ENCODE measurements at regions not wholly inside any gene's neighbourhood (a gene's known extent, or its start where the extent isn't known, plus 50 kb on each side); places are given as distances from the start of the nearest gene placed in this dataset.
A peak's percentile ranks its signal among the peaks of the same experiment; 100 is the strongest.

DNA sequence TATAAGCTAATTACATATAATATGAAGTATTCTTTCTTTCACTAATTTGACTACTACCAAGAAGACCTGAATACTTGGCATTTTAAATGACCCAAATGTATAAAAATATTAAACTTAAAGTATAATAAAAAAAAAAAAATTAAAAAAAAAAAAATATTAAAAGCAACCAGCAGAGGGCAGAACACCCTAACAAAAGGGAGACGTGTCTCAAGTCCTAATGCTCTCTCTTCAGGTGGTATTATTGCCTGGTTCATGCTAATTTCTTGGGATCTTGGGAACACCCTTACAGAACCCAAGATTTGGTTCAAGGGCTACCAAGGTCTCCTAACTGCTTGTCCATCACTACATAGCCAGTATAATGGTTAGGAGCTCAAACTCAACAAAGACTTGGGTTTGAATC lies 754.8 kb downstream of the RAB28 start:
- no peaks in the 10 kb centered on the region for H3K4me1 ChIP-seq (ENCODE audit: control insufficient read depth in 4 of 4, insufficient read depth in 4 of 4, low read length in 3 of 4)
- peak; percentile 70 for TF ChIP-seq RAD21 (IDR thresholded peaks at IDR 0.05)
- TF ChIP-seq, protein P1, sequence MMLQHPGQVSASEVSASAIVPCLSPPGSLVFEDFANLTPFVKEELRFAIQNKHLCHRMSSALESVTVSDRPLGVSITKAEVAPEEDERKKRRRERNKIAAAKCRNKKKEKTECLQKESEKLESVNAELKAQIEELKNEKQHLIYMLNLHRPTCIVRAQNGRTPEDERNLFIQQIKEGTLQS (IDR thresholded peaks at IDR 0.05) = no peak
- no peak for TF ChIP-seq EGR1 (IDR thresholded peaks at IDR 0.05; ENCODE audit: low read depth in 2 of 2)
- peak; percentile 19 for TF ChIP-seq CTCF (IDR thresholded peaks at IDR 0.05; ENCODE audit: low read depth, low read length, missing input control)
- no peak for TF ChIP-seq JUND (IDR thresholded peaks at IDR 0.05)
- no peaks in the 10 kb centered on the region for H3K36me3 ChIP-seq (ENCODE audit: control insufficient read depth in 4 of 4, insufficient read depth in 3 of 4, low read depth in 1 of 4, low read length in 3 of 4)
- WGBS = 0% methylated on average over 1 of the region's 1 CpG
- H3K27me3 ChIP-seq (ENCODE audit: control insufficient read depth in 4 of 4, insufficient read depth in 4 of 4, low read length in 3 of 4) = peaks cover 0 to 3% (median 0%) of the 10 kb centered on the region in 4 donors
- no peak overlapping the region for H3K9ac ChIP-seq (ENCODE audit: low read depth in 1 of 2, low read length in 2 of 2)
- no peak overlapping the region for H3K4me3 ChIP-seq (ENCODE audit: low read depth in 1 of 3, low read length in 3 of 3)
- no peak for DNase-seq (ENCODE audit: low spot score)
- no peaks in the 10 kb centered on the region for H3K9me3 ChIP-seq (ENCODE audit: control insufficient read depth in 4 of 4, low read length in 3 of 4)
- H3K27ac ChIP-seq (ENCODE audit: low read depth in 1 of 2, low read length in 2 of 2) = no peak overlapping the region

DNA sequence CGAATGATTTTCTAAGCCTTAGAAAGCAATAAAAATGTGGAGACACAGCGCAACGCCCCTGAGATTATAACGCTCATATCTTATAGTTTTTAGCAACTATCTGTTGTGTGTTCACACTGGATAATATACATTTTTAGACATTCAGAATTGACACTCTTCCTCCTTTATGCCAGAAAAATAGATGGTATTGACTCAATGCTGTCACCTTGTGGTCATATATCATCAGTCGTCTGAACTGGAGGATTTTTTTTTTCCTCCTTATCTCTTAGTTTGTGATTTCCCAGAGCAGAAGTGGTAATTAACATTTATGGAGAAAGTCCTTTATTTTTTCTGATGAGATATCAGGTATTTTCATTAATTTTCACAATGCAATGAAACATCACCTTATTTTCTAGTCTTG lies 759.6 kb downstream of the RAB28 start:
- Histone ChIP-seq H3K9ac (ENCODE audit: low read depth in 1 of 2, low read length in 2 of 2) (no peak overlapping the region), H3K27me3 (ENCODE audit: control insufficient read depth in 4 of 4, insufficient read depth in 4 of 4, low read length in 3 of 4) (peaks cover 0 to 8% (median 0%) of the 10 kb centered on the region in 4 donors), H3K4me3 (ENCODE audit: low read depth in 1 of 3, low read length in 3 of 3) (no peak overlapping the region), H3K4me1 (ENCODE audit: control insufficient read depth in 4 of 4, insufficient read depth in 4 of 4, low read length in 3 of 4) (no peaks in the 10 kb centered on the region), H3K9me3 (ENCODE audit: control insufficient read depth in 4 of 4, low read length in 3 of 4) (no peaks in the 10 kb centered on the region), H3K36me3 (ENCODE audit: control insufficient read depth in 4 of 4, insufficient read depth in 3 of 4, low read depth in 1 of 4, low read length in 3 of 4) (no peaks in the 10 kb centered on the region), H3K27ac (ENCODE audit: low read depth in 1 of 2, low read length in 2 of 2) (no peak overlapping the region)
- TF ChIP-seq, protein P2, sequence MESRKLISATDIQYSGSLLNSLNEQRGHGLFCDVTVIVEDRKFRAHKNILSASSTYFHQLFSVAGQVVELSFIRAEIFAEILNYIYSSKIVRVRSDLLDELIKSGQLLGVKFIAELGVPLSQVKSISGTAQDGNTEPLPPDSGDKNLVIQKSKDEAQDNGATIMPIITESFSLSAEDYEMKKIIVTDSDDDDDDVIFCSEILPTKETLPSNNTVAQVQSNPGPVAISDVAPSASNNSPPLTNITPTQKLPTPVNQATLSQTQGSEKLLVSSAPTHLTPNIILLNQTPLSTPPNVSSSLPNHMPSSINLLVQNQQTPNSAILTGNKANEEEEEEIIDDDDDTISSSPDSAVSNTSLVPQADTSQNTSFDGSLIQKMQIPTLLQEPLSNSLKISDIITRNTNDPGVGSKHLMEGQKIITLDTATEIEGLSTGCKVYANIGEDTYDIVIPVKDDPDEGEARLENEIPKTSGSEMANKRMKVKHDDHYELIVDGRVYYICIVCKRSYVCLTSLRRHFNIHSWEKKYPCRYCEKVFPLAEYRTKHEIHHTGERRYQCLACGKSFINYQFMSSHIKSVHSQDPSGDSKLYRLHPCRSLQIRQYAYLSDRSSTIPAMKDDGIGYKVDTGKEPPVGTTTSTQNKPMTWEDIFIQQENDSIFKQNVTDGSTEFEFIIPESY (IDR thresholded peaks at IDR 0.05) = no peak
- TF ChIP-seq MAX (IDR thresholded peaks at IDR 0.05) (no peak), HNF4G (IDR thresholded peaks at IDR 0.05) (no peak), FOXA2 (IDR thresholded peaks at IDR 0.05) (no peak), RAD21 (IDR thresholded peaks at IDR 0.05) (peak; percentile 60 to 61), FOXA1 (IDR thresholded peaks at IDR 0.05) (no peak), EGR1 (IDR thresholded peaks at IDR 0.05; ENCODE audit: low read depth in 2 of 2) (no peak), CTCF (IDR thresholded peaks at IDR 0.05; ENCODE audit: low read depth, low read length, missing input control) (peak; percentile 49), YY1 (IDR thresholded peaks at IDR 0.05) (no peak)
- TF ChIP-seq, protein P1 (IDR thresholded peaks at IDR 0.05) = no peak
- WGBS = 33% methylated on average over 5 of the region's 5 CpGs
- DNase-seq (ENCODE audit: low spot score) = no peak
